GM18498 (cell line): ENCODE measurements at regions not wholly inside any gene's neighbourhood (a gene's known extent, or its start where the extent isn't known, plus 50 kb on each side); places are given as distances from the start of the nearest gene placed in this dataset.

Experiments
- ATAC-seq: cut with Tn5 transposase; IDR thresholded peaks from one replicate; pipeline ENCODE4 v1.9.1; 2021; ENCODE audit warnings: mild to moderate bottlenecking, moderate library complexity; ENCODE audit not compliant: unreplicated experiment

- ATAC-seq: no peak
Observed at GRCh38 chr6:74785236-74785635, 420.6 kb downstream of the COL12A1 start.

GRCh38 chr6:74782346-74782745 is 423.5 kb downstream of the COL12A1 start:
- ATAC-seq: no peak

GRCh38 chr6:74780831-74781230 is 425.0 kb downstream of the COL12A1 start:
- ATAC-seq: no peak

GRCh38 chr6:74768738-74769137 is 437.1 kb downstream of the COL12A1 start:
- ATAC-seq: no peak

- ATAC-seq: no peak
Observed at GRCh38 chr6:74768120-74768519, 437.7 kb downstream of the COL12A1 start.

- no peak for ATAC-seq
Observed at GRCh38 chr6:74765486-74765885, 440.4 kb downstream of the COL12A1 start.

GRCh38 chr6:74764486-74764885 is 441.4 kb downstream of the COL12A1 start:
- ATAC-seq: no peak

- ATAC-seq: no peak
Observed at GRCh38 chr6:74762841-74763240, 443.0 kb downstream of the COL12A1 start.

GRCh38 chr6:74757813-74758212 is 448.0 kb downstream of the COL12A1 start:
- no peak for ATAC-seq

GRCh38 chr6:74756923-74757322 is 448.9 kb downstream of the COL12A1 start:
- ATAC-seq: no peak

GRCh38 chr6:74755778-74756177 is 450.1 kb downstream of the COL12A1 start:
- no peak for ATAC-seq

GRCh38 chr6:74755196-74755595 is 450.7 kb downstream of the COL12A1 start:
- ATAC-seq: no peak

GRCh38 chr6:74753883-74754600 is 451.8 kb downstream of the COL12A1 start:
- no peak for ATAC-seq

- no peak for ATAC-seq
Observed at GRCh38 chr6:74752303-74752702, 453.6 kb downstream of the COL12A1 start.

GRCh38 chr6:74750826-74751225 is 455.0 kb downstream of the COL12A1 start:
- ATAC-seq: no peak

GRCh38 chr6:74749211-74750147 is 456.4 kb downstream of the COL12A1 start:
- ATAC-seq: peak; percentile 64

- ATAC-seq: no peak
Observed at GRCh38 chr6:74745670-74746069, 460.2 kb downstream of the COL12A1 start.

GRCh38 chr6:74742793-74743508 is 462.9 kb downstream of the COL12A1 start:
- no peak for ATAC-seq

- ATAC-seq: no peak
Observed at GRCh38 chr6:74741646-74742045, 464.2 kb downstream of the COL12A1 start.

- ATAC-seq: no peak
Observed at GRCh38 chr6:74735304-74735703, 470.5 kb downstream of the COL12A1 start.

GRCh38 chr6:74734901-74735300 is 471.0 kb downstream of the COL12A1 start:
- no peak for ATAC-seq
